GM12891 (cell line): ENCODE measurements at regions not wholly inside any gene's neighbourhood (a gene's known extent, or its start where the extent isn't known, plus 50 kb on each side); places are given as distances from the start of the nearest gene placed in this dataset.

Source experiments
- POLR2A ChIP-seq: IDR thresholded peaks from 2 replicates; pipeline ENCODE4 v1.6.1; 2011; ENCODE audit warnings: low read depth, low read length, control low read depth
- SPI1 ChIP-seq: IDR thresholded peaks from 2 replicates; pipeline ENCODE4 v1.6.1; 2011; ENCODE audit warnings: low read depth, low read length, control low read depth

DNA sequence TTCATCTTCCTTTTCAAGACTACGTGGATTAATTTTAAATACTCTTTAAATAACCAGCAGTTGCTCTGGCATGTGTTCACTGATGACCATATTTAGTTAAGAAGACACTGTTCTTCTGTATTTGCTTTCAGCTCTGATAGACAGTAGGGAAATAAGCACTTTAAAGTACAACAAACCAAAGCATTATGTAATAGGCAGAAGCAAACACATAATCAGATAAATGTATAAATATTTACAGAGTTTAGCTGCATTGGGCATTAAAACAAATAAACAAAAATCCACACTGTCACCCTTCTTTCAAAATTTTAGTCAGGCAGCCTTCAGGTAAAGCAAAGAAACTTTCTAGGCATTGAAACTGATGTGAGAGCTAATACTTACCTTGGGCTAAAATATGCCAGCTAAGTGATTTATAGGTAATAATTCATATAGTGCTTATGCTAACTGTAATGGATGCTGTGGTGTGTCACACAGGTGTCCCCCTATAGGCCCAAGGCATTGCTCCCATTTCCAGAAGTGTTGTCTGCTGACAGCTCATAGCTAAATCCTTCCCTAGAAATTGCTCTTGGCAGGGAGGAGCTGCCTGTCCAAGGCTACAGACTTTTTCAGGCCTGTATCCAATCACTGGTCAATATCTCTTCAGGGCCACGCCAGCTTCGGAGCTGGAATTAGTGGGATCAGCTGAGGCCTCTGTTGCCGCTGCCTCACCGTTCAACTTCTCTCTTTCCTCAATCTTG lies 111.5 kb upstream of the CITED2 start:
- no peak for TF ChIP-seq POLR2A
- no peak for TF ChIP-seq SPI1
